ENCODE measurements at regions not wholly inside any gene's neighbourhood (a gene's known extent, or its start where the extent isn't known, plus 50 kb on each side); places are given as distances from the start of the nearest gene placed in this dataset.
"Not testable (repeated sequence)": the region's sequence is repeated elsewhere in the genome, so short reads cannot be mapped to it uniquely, and the experiment has no call there.

DNA sequence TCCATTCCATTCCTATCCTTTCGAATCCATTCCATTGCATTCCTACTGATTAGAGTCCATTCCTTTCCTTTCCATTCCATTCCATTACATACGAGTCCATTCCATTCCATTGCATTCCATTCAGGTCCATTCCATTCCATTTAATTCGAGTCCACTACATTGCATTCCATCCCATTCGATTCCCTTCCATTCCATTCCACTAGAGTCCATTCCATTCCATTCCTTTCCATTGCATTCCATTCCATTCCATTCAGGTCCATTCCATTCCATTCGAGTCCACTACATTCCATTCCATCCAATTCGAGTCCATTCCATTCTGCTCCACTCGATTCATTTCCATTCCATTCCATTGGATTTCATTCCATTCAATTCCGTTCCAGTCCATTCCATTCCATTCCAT, 1133.6 kb downstream of the RPIA start:
- H3K27ac ChIP-seq (ENCODE audit: low read length) = no peak overlapping the region
- H3K27ac Mint-ChIP-seq = no peak overlapping the region
- H3K9me3 ChIP-seq = peaks cover 45% of the 10 kb centered on the region
- H3K4me1 Mint-ChIP-seq = no peaks in the 10 kb centered on the region
- DNase-seq (no peak), ATAC-seq (replicated peaks in 1 of 4) (no peak)
- ChIA-PET CTCF (no interaction called here), POLR2A (no interaction called here)
- H3K27me3 Mint-ChIP-seq = no peaks in the 10 kb centered on the region
- no peaks in the 10 kb centered on the region for H3K27me3 ChIP-seq (replicated peaks in 1 of 2; ENCODE audit: control insufficient read depth in 2 of 2, extremely low read depth in 1 of 2, insufficient read depth in 2 of 2, low read length in 1 of 2)
- 76% methylated on average over 8 of the region's 8 CpGs for WGBS (ENCODE audit: insufficient coverage)
- H3K4me3 ChIP-seq (ENCODE audit: control insufficient read depth in 1 of 2, extremely low read depth in 1 of 2, low read length in 1 of 2) = no peak overlapping the region
- peaks cover 7% of the 10 kb centered on the region for H3K36me3 Mint-ChIP-seq
- H3K4me3 Mint-ChIP-seq = no peak overlapping the region
- no peaks in the 10 kb centered on the region for H3K4me1 ChIP-seq (ENCODE audit: control insufficient read depth in 1 of 2, extremely low read depth in 1 of 2, insufficient read depth in 2 of 2, low read length in 2 of 2)
- peaks cover 0 to 32% (median 11%) of the 10 kb centered on the region in 3 donors for H3K9me3 Mint-ChIP-seq
- no peaks in the 10 kb centered on the region for H3K36me3 ChIP-seq (ENCODE audit: control insufficient read depth in 2 of 2, extremely low read depth in 1 of 2, insufficient read depth in 1 of 2, low read length in 1 of 2)

DNA sequence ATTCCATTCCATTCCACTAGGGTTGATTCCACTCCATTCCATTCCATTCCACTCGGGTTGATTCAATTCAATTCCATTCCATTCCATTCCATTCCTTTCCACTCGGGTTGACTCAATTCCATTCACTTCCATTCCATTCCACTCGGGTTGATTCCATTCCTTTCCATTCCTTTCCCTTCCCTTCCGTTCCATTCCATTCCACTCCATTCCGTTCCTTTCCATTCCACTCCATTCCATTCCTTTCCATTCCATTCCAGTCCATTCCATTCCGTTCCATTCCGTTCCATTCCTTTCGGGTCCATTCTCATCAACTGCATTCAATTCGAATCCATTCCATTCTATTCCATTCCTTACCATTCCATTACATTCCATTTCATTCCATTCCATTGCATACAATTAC, 1135.3 kb downstream of the RPIA start:
- not testable (repeated sequence) for H3K4me1 Mint-ChIP-seq, H3K27me3 Mint-ChIP-seq

DNA sequence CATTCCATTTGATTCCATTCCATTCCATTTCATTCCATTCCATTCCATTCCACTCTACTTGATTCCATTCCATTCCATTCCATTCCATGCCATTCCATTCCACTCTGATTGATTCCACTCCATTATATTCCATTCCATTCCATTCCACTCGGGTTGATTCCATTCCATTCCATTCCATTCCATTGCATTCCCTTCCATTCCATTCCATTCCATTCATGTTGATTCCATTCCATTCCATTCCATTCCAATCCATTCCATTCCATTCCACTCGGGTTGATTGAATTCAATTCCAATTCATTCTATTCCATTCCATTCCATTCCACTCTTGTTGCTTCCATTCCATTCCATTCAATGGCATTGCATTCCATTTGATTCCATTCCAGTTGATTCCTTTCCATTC, 1136.4 kb downstream of the RPIA start:
- H3K4me3 ChIP-seq (ENCODE audit: control insufficient read depth in 1 of 2, extremely low read depth in 1 of 2, low read length in 1 of 2); DNase-seq; H3K27me3 Mint-ChIP-seq; H3K36me3 ChIP-seq (ENCODE audit: control insufficient read depth in 2 of 2, extremely low read depth in 1 of 2, insufficient read depth in 1 of 2, low read length in 1 of 2); ATAC-seq (replicated peaks in 1 of 4); H3K36me3 Mint-ChIP-seq; H3K4me3 Mint-ChIP-seq; H3K4me1 ChIP-seq (ENCODE audit: control insufficient read depth in 1 of 2, extremely low read depth in 1 of 2, insufficient read depth in 2 of 2, low read length in 2 of 2); H3K4me1 Mint-ChIP-seq; POLR2A ChIA-PET; CTCF ChIA-PET; H3K27ac ChIP-seq (ENCODE audit: low read length); H3K27me3 ChIP-seq (replicated peaks in 1 of 2; ENCODE audit: control insufficient read depth in 2 of 2, extremely low read depth in 1 of 2, insufficient read depth in 2 of 2, low read length in 1 of 2); H3K27ac Mint-ChIP-seq: not testable (repeated sequence)
- 61% methylated on average over 2 of the region's 2 CpGs for WGBS (ENCODE audit: insufficient coverage)
- peaks cover 0 to 20% (median 17%) of the 10 kb centered on the region in 3 donors for H3K9me3 Mint-ChIP-seq
- peaks cover 50% of the 10 kb centered on the region for H3K9me3 ChIP-seq

More for the DNA sequence above, 1135.3 kb downstream of the RPIA start:
- H3K27ac Mint-ChIP-seq; H3K4me3 Mint-ChIP-seq; H3K36me3 ChIP-seq (ENCODE audit: control insufficient read depth in 2 of 2, extremely low read depth in 1 of 2, insufficient read depth in 1 of 2, low read length in 1 of 2); H3K4me1 ChIP-seq (ENCODE audit: control insufficient read depth in 1 of 2, extremely low read depth in 1 of 2, insufficient read depth in 2 of 2, low read length in 2 of 2); H3K4me3 ChIP-seq (ENCODE audit: control insufficient read depth in 1 of 2, extremely low read depth in 1 of 2, low read length in 1 of 2); ATAC-seq (replicated peaks in 1 of 4); H3K27me3 ChIP-seq (replicated peaks in 1 of 2; ENCODE audit: control insufficient read depth in 2 of 2, extremely low read depth in 1 of 2, insufficient read depth in 2 of 2, low read length in 1 of 2); POLR2A ChIA-PET; CTCF ChIA-PET; H3K36me3 Mint-ChIP-seq; DNase-seq; H3K27ac ChIP-seq (ENCODE audit: low read length): not testable (repeated sequence)
- H3K9me3 ChIP-seq = peaks cover 50% of the 10 kb centered on the region
- H3K9me3 Mint-ChIP-seq = peaks cover 0 to 20% (median 19%) of the 10 kb centered on the region in 3 donors
- WGBS (ENCODE audit: insufficient coverage) = 65% methylated on average over 9 of the region's 9 CpGs

DNA sequence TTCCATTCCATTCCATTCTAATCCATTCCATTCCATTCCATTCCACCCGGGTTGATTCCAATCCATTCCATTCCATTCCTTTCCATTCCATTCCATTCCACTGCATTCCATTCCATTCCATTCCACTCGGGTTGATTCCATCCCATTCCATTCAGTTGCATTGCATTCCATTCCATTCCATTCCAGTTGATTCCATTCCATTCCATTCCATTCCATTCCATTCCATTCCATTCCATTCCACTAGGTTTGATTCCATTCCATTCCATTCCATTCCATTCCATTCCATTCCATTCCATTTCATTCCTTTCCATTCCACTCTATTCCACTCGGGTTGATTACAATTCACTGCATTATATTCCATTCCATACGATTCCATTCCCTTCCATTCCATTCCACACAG, 1136.9 kb downstream of the RPIA start:
- H3K9me3 ChIP-seq = peaks cover 53% of the 10 kb centered on the region
- H3K4me1 ChIP-seq (ENCODE audit: control insufficient read depth in 1 of 2, extremely low read depth in 1 of 2, insufficient read depth in 2 of 2, low read length in 2 of 2); H3K27me3 ChIP-seq (replicated peaks in 1 of 2; ENCODE audit: control insufficient read depth in 2 of 2, extremely low read depth in 1 of 2, insufficient read depth in 2 of 2, low read length in 1 of 2); H3K4me3 Mint-ChIP-seq; H3K4me3 ChIP-seq (ENCODE audit: control insufficient read depth in 1 of 2, extremely low read depth in 1 of 2, low read length in 1 of 2); DNase-seq; ATAC-seq (replicated peaks in 1 of 4); H3K4me1 Mint-ChIP-seq; H3K27me3 Mint-ChIP-seq; H3K27ac Mint-ChIP-seq; H3K36me3 ChIP-seq (ENCODE audit: control insufficient read depth in 2 of 2, extremely low read depth in 1 of 2, insufficient read depth in 1 of 2, low read length in 1 of 2); H3K36me3 Mint-ChIP-seq; POLR2A ChIA-PET; CTCF ChIA-PET; H3K27ac ChIP-seq (ENCODE audit: low read length): not testable (repeated sequence)
- peaks cover 0 to 20% (median 19%) of the 10 kb centered on the region in 3 donors for H3K9me3 Mint-ChIP-seq
- WGBS (ENCODE audit: insufficient coverage) = 72% methylated on average over 4 of the region's 4 CpGs

DNA sequence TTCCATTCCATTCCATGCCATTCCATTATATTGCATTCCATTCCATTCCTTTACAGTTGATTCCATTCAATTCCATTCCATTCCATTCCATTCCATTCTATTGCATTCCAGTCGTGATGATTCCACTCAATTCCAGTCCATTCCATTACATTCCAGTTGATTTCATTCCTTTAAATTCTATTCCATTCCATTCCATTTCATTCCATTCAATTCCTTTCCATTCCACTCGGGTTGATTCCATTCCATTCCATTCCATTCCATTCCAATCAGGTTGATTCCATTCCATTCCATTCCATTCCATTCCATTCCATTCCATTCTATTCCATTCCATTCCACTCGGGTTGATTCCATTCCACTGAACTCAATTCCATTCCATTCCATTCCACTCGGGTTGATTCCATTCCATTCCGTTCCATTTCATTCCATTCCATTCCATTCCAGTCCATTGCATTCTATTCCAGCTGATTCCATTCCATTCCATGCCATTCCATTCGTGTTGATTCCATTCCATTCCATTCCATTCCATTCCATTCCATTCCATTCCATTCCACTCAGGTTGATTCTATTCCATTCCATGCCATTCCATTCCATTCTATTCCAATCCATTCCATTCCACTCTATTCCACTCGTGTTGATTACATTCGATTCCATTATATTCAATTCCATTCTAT, 1137.6 kb downstream of the RPIA start:
- POLR2A ChIA-PET; CTCF ChIA-PET; H3K27me3 ChIP-seq (replicated peaks in 1 of 2; ENCODE audit: control insufficient read depth in 2 of 2, extremely low read depth in 1 of 2, insufficient read depth in 2 of 2, low read length in 1 of 2); H3K4me1 Mint-ChIP-seq; DNase-seq; H3K27me3 Mint-ChIP-seq; H3K27ac ChIP-seq (ENCODE audit: low read length); H3K4me3 ChIP-seq (ENCODE audit: control insufficient read depth in 1 of 2, extremely low read depth in 1 of 2, low read length in 1 of 2); H3K36me3 ChIP-seq (ENCODE audit: control insufficient read depth in 2 of 2, extremely low read depth in 1 of 2, insufficient read depth in 1 of 2, low read length in 1 of 2); H3K36me3 Mint-ChIP-seq; H3K27ac Mint-ChIP-seq; H3K4me3 Mint-ChIP-seq; H3K4me1 ChIP-seq (ENCODE audit: control insufficient read depth in 1 of 2, extremely low read depth in 1 of 2, insufficient read depth in 2 of 2, low read length in 2 of 2): not testable (repeated sequence)
- peaks cover 0 to 20% (median 17%) of the 10 kb centered on the region in 3 donors for H3K9me3 Mint-ChIP-seq
- ATAC-seq (replicated peaks in 1 of 4) = peak in 1 of 4 experiments; percentile 32
- peaks cover 48% of the 10 kb centered on the region for H3K9me3 ChIP-seq
- WGBS (ENCODE audit: insufficient coverage) = 67% methylated on average over 8 of the region's 8 CpGs

DNA sequence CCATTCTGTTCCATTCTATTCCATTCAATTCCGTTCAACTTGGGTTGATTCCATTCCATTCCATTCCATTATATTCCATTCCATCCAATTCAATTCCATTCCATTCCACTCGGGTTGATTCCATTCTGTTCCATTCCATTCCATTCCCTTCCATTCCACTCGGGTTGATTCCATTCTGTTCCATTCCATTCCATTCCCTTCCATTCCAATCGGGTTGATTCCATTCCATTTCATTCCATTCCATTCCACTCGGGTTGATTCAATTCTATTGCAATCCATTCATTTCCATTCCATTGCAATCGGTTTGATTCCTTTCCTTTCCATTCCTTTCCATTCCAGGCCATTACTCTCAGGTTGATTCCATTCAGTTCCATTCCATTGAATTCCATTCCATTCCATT, 1138.4 kb downstream of the RPIA start:
- Mint-ChIP-seq H3K4me1 (no peaks in the 10 kb centered on the region), H3K27ac (no peak overlapping the region), H3K9me3 (peaks cover 0 to 20% (median 17%) of the 10 kb centered on the region in 3 donors), H3K27me3 (no peaks in the 10 kb centered on the region), H3K36me3 (peaks cover 7% of the 10 kb centered on the region), H3K4me3 (no peak overlapping the region)
- Histone ChIP-seq H3K9me3 (peaks cover 51% of the 10 kb centered on the region), H3K27me3 (replicated peaks in 1 of 2; ENCODE audit: control insufficient read depth in 2 of 2, extremely low read depth in 1 of 2, insufficient read depth in 2 of 2, low read length in 1 of 2) (no peaks in the 10 kb centered on the region), H3K36me3 (ENCODE audit: control insufficient read depth in 2 of 2, extremely low read depth in 1 of 2, insufficient read depth in 1 of 2, low read length in 1 of 2) (no peaks in the 10 kb centered on the region), H3K4me1 (ENCODE audit: control insufficient read depth in 1 of 2, extremely low read depth in 1 of 2, insufficient read depth in 2 of 2, low read length in 2 of 2) (no peaks in the 10 kb centered on the region), H3K4me3 (ENCODE audit: control insufficient read depth in 1 of 2, extremely low read depth in 1 of 2, low read length in 1 of 2) (no peak overlapping the region), H3K27ac (ENCODE audit: low read length) (no peak overlapping the region)
- WGBS (ENCODE audit: insufficient coverage) = 76% methylated on average over 6 of the region's 6 CpGs
- ChIA-PET CTCF (no interaction called here), POLR2A (no interaction called here)
- no peak for DNase-seq
- ATAC-seq (replicated peaks in 1 of 4) = no peak
